ENCODE measurements at regions not wholly inside any gene's neighbourhood (a gene's known extent, or its start where the extent isn't known, plus 50 kb on each side); places are given as distances from the start of the nearest gene placed in this dataset.

DNA sequence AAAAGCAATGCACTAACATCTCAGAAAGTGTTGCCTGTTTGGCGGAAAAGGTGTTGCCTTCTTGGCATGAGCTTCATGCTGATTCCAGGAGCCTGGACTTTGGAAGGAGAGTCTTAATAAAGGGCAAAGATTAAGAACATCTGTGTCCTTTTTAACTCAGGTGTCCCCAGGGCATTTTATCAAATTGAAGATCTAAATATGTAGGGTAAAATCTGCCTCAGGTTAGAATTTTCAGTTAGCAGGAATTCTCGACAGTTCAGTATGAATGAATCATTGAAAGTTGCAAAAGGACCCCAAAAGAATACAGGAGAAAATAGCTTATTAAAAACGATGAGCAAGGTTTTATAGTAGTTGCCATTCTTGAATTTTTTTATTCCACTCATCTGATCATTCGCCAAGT lies 325.2 kb downstream of the SUCLA2 start:
- TF ChIP-seq CTCF (optimal IDR thresholded peaks at IDR 0.05 in 1 of 3, IDR thresholded peaks at IDR 0.05 in 1 of 3, conservative IDR thresholded peaks at IDR 0.05 in 1 of 3; ENCODE audit: extremely low read depth in 1 of 3, insufficient read depth in 2 of 3, low read length in 3 of 3) (no peak), EZH2 (IDR thresholded peaks at IDR 0.05; ENCODE audit: low read length) (no peak)
